ENCODE measurements at regions not wholly inside any gene's neighbourhood (a gene's known extent, or its start where the extent isn't known, plus 50 kb on each side); places are given as distances from the start of the nearest gene placed in this dataset.

- Histone ChIP-seq H3K4me3 (no peak overlapping the region), H3K4me1 (peaks cover 0 to 83% (median 68%) of the 10 kb centered on the region in 4 donors), H3K9me3 (no peaks in the 10 kb centered on the region), H3K27ac (peak overlapping the region; percentile 79 to 85 (median 84)), H3K27me3 (no peaks in the 10 kb centered on the region), H3K36me3 (no peaks in the 10 kb centered on the region)
- TF ChIP-seq EP300 (IDR thresholded peaks at IDR 0.05), result no peak
- no peak for TF ChIP-seq CTCF (IDR thresholded peaks at IDR 0.05)
- peak; percentile 13 to 59 (median 34) for TF ChIP-seq POLR2AphosphoS5 (IDR thresholded peaks at IDR 0.05)
- TF ChIP-seq POLR2A (IDR thresholded peaks at IDR 0.05), result no peak
- no peak for DNase-seq
- WGBS, 2 donors, result 76 to 82% methylated on average over 5 of the region's 5 CpGs
- intact Hi-C loops (cut with DNase I), result loop anchor here (5.0 to 10.0 kb wide), 3 partner anchors 257 to 465 kb away; no protein-coding TSS in a partner anchor
Observed at GRCh38 chr3:177827511-177828207, 630.4 kb upstream of the TBL1XR1 start.

- DNase-seq, result no peak
- 69 to 71% methylated on average over 1 of the region's 1 CpG for WGBS, 2 donors
- H3K36me3 ChIP-seq, result no peaks in the 10 kb centered on the region
- TF ChIP-seq POLR2A (IDR thresholded peaks at IDR 0.05), result no peak
- TF ChIP-seq CTCF (IDR thresholded peaks at IDR 0.05), result no peak
- TF ChIP-seq EP300 (IDR thresholded peaks at IDR 0.05), result no peak
- no peak for TF ChIP-seq POLR2AphosphoS5 (IDR thresholded peaks at IDR 0.05)
- no peaks in the 10 kb centered on the region for H3K27me3 ChIP-seq
- no peak overlapping the region for H3K4me3 ChIP-seq
- peaks cover 0 to 83% (median 67%) of the 10 kb centered on the region in 4 donors for H3K4me1 ChIP-seq
- intact Hi-C loops (cut with DNase I), result loop anchor here (5.0 to 10.0 kb wide), 3 partner anchors 257 to 466 kb away; no protein-coding TSS in a partner anchor
- no peaks in the 10 kb centered on the region for H3K9me3 ChIP-seq
- H3K27ac ChIP-seq, result peak overlapping the region; percentile 79 to 85 (median 84)
Observed at GRCh38 chr3:177828208-177828565, 630.9 kb upstream of the TBL1XR1 start.

GRCh38 chr3:177830411-177830849 is 633.1 kb upstream of the TBL1XR1 start:
- DNase-seq, result peak; percentile 84
- Histone ChIP-seq H3K9me3 (no peaks in the 10 kb centered on the region), H3K4me3 (no peak overlapping the region), H3K27ac (peak overlapping the region; percentile 64 to 82 (median 72)), H3K36me3 (no peaks in the 10 kb centered on the region), H3K4me1 (peaks cover 0 to 72% (median 55%) of the 10 kb centered on the region in 4 donors), H3K27me3 (no peaks in the 10 kb centered on the region)
- 49 to 64% methylated on average over 3 of the region's 3 CpGs for WGBS, 2 donors
- TF ChIP-seq POLR2AphosphoS5 (IDR thresholded peaks at IDR 0.05) (peak in 3 of 4 donors; percentile 45 to 67 (median 53)), POLR2A (IDR thresholded peaks at IDR 0.05) (no peak)
- intact Hi-C loops (cut with DNase I), result loop anchor here (10.0 kb wide), 1 partner anchor 494 kb away; no protein-coding TSS in a partner anchor

GRCh38 chr3:177831361-177831760 is 634.1 kb upstream of the TBL1XR1 start:
- TF ChIP-seq POLR2A (IDR thresholded peaks at IDR 0.05) (no peak), POLR2AphosphoS5 (IDR thresholded peaks at IDR 0.05) (no peak)
- Histone ChIP-seq H3K9me3 (no peaks in the 10 kb centered on the region), H3K36me3 (no peaks in the 10 kb centered on the region), H3K27me3 (no peaks in the 10 kb centered on the region), H3K27ac (peak overlapping the region; percentile 64 to 82 (median 72)), H3K4me1 (peaks cover 0 to 72% (median 56%) of the 10 kb centered on the region in 4 donors), H3K4me3 (no peak overlapping the region)
- 91 to 95% methylated on average over 4 of the region's 4 CpGs for WGBS, 2 donors
- intact Hi-C loops (cut with DNase I), result loop anchor here (10.0 kb wide), 1 partner anchor 493 kb away; no protein-coding TSS in a partner anchor
- no peak for DNase-seq

- TF ChIP-seq CTCF (IDR thresholded peaks at IDR 0.05) (no peak), EP300 (IDR thresholded peaks at IDR 0.05) (no peak), POLR2AphosphoS5 (IDR thresholded peaks at IDR 0.05) (no peak), POLR2A (IDR thresholded peaks at IDR 0.05) (no peak)
- DNase-seq, result no peak
Observed at GRCh38 chr3:177832880-177833279, 635.6 kb upstream of the TBL1XR1 start.

More at GRCh38 chr3:177832880-177833279, 635.6 kb upstream of the TBL1XR1 start:
- no peak overlapping the region for H3K4me3 ChIP-seq
- intact Hi-C loops (cut with DNase I), result loop anchor here (10.0 kb wide), 1 partner anchor 492 kb away; no protein-coding TSS in a partner anchor
- peak overlapping the region in 2 of 4 donors; percentile 10 to 16 for H3K27ac ChIP-seq
- no peaks in the 10 kb centered on the region for H3K9me3 ChIP-seq
- no peaks in the 10 kb centered on the region for H3K36me3 ChIP-seq
- 33 to 55% methylated on average over 2 of the region's 2 CpGs for WGBS, 2 donors
- peaks cover 0 to 60% (median 44%) of the 10 kb centered on the region in 4 donors for H3K4me1 ChIP-seq
- H3K27me3 ChIP-seq, result no peaks in the 10 kb centered on the region
